Stomach smooth muscle (tissue), 2 donors: ENCODE measurements at regions not wholly inside any gene's neighbourhood (a gene's known extent, or its start where the extent isn't known, plus 50 kb on each side); places are given as distances from the start of the nearest gene placed in this dataset.

Experiments used
- H3K27ac ChIP-seq: one replicate; pipeline ENCODE4 v1.7.0; 2013; ENCODE audit warnings: mild to moderate bottlenecking, low read length, inconsistent platforms
- H3K27me3 ChIP-seq, 2 donors: one replicate each; pipeline ENCODE4 v1.7.0; 2013; ENCODE audit warnings: low read length in 2 of 2; ENCODE audit not compliant: insufficient read depth in 2 of 2, control insufficient read depth in 1 of 2
- H3K36me3 ChIP-seq, 2 donors: one replicate each; pipeline ENCODE4 v1.7.0; 2013; ENCODE audit warnings: low read length in 2 of 2; ENCODE audit not compliant: control insufficient read depth in 2 of 2, insufficient read depth in 2 of 2
- H3K4me1 ChIP-seq: one replicate; pipeline ENCODE4 v1.7.0; 2013; ENCODE audit warnings: low read length; ENCODE audit not compliant: control insufficient read depth, insufficient read depth
- H3K4me3 ChIP-seq, 2 donors: one replicate each; pipeline ENCODE4 v1.7.0; 2013; ENCODE audit warnings: low read length in 2 of 2
- H3K9ac ChIP-seq, 2 donors: one replicate each; pipeline ENCODE4 v1.7.0; 2013; ENCODE audit warnings: low read length in 2 of 2, mild to moderate bottlenecking in 1 of 2
- H3K9me3 ChIP-seq, 2 donors: one replicate each; pipeline ENCODE4 v1.7.0; 2013; ENCODE audit warnings: low read length in 2 of 2; ENCODE audit not compliant: control insufficient read depth in 2 of 2
- donor health status: healthy.
- donor health status: Pancreatic carcinoma.

- H3K27me3 ChIP-seq: no peaks in the 10 kb centered on the region
- no peak overlapping the region for H3K4me3 ChIP-seq
- H3K9me3 ChIP-seq: no peaks in the 10 kb centered on the region
- H3K36me3 ChIP-seq: no peaks in the 10 kb centered on the region
- H3K4me1 ChIP-seq: no peaks in the 10 kb centered on the region
- H3K27ac ChIP-seq: no peak overlapping the region
- no peak overlapping the region for H3K9ac ChIP-seq
Observed at GRCh38 chr4:137994853-137995252, 247.3 kb downstream of the SLC7A11 start.

GRCh38 chr4:137993232-137993631 is 248.9 kb downstream of the SLC7A11 start:
- Histone ChIP-seq H3K4me3 (no peak overlapping the region), H3K36me3 (no peaks in the 10 kb centered on the region), H3K4me1 (no peaks in the 10 kb centered on the region), H3K27me3 (no peaks in the 10 kb centered on the region), H3K9ac (no peak overlapping the region), H3K9me3 (no peaks in the 10 kb centered on the region), H3K27ac (no peak overlapping the region)

GRCh38 chr4:137981277-137981676 is 260.9 kb downstream of the SLC7A11 start:
- no peak overlapping the region for H3K4me3 ChIP-seq

GRCh38 chr4:137980641-137981040 is 261.5 kb downstream of the SLC7A11 start:
- H3K9ac ChIP-seq: no peak overlapping the region
- H3K27ac ChIP-seq: no peak overlapping the region
- no peaks in the 10 kb centered on the region for H3K27me3 ChIP-seq
- H3K36me3 ChIP-seq: no peaks in the 10 kb centered on the region
- H3K4me3 ChIP-seq: no peak overlapping the region
- no peaks in the 10 kb centered on the region for H3K4me1 ChIP-seq
- H3K9me3 ChIP-seq: no peaks in the 10 kb centered on the region

More at GRCh38 chr4:137981277-137981676, 260.9 kb downstream of the SLC7A11 start:
- H3K36me3 ChIP-seq: no peaks in the 10 kb centered on the region
- H3K4me1 ChIP-seq: no peaks in the 10 kb centered on the region
- no peaks in the 10 kb centered on the region for H3K27me3 ChIP-seq
- H3K27ac ChIP-seq: no peak overlapping the region
- no peak overlapping the region for H3K9ac ChIP-seq
- H3K9me3 ChIP-seq: no peaks in the 10 kb centered on the region

- Histone ChIP-seq H3K9me3 (no peaks in the 10 kb centered on the region), H3K36me3 (no peaks in the 10 kb centered on the region), H3K27me3 (no peaks in the 10 kb centered on the region), H3K4me1 (no peaks in the 10 kb centered on the region), H3K4me3 (no peak overlapping the region), H3K27ac (no peak overlapping the region), H3K9ac (no peak overlapping the region)
Observed at GRCh38 chr4:137979938-137980337, 262.2 kb downstream of the SLC7A11 start.

GRCh38 chr4:137968956-137969678 is 273.0 kb downstream of the SLC7A11 start:
- no peak overlapping the region for H3K4me3 ChIP-seq
- no peaks in the 10 kb centered on the region for H3K4me1 ChIP-seq
- H3K9ac ChIP-seq: no peak overlapping the region
- no peaks in the 10 kb centered on the region for H3K36me3 ChIP-seq
- no peaks in the 10 kb centered on the region for H3K9me3 ChIP-seq
- no peaks in the 10 kb centered on the region for H3K27me3 ChIP-seq
- H3K27ac ChIP-seq: no peak overlapping the region

- no peaks in the 10 kb centered on the region for H3K4me1 ChIP-seq
- no peaks in the 10 kb centered on the region for H3K36me3 ChIP-seq
- no peaks in the 10 kb centered on the region for H3K9me3 ChIP-seq
- H3K4me3 ChIP-seq: no peak overlapping the region
- no peak overlapping the region for H3K9ac ChIP-seq
- H3K27ac ChIP-seq: no peak overlapping the region
- no peaks in the 10 kb centered on the region for H3K27me3 ChIP-seq
Observed at GRCh38 chr4:137967480-137968190, 274.5 kb downstream of the SLC7A11 start.

- H3K4me3 ChIP-seq: no peak overlapping the region
- no peaks in the 10 kb centered on the region for H3K4me1 ChIP-seq
- no peaks in the 10 kb centered on the region for H3K9me3 ChIP-seq
- H3K36me3 ChIP-seq: no peaks in the 10 kb centered on the region
- H3K27ac ChIP-seq: no peak overlapping the region
- no peaks in the 10 kb centered on the region for H3K27me3 ChIP-seq
- no peak overlapping the region for H3K9ac ChIP-seq
Observed at GRCh38 chr4:137966504-137966903, 275.6 kb downstream of the SLC7A11 start.

GRCh38 chr4:137961051-137961438 is 281.1 kb downstream of the SLC7A11 start:
- Histone ChIP-seq H3K4me1 (no peaks in the 10 kb centered on the region), H3K27ac (no peak overlapping the region), H3K9me3 (no peaks in the 10 kb centered on the region), H3K36me3 (no peaks in the 10 kb centered on the region), H3K4me3 (no peak overlapping the region), H3K9ac (no peak overlapping the region), H3K27me3 (no peaks in the 10 kb centered on the region)

GRCh38 chr4:137960371-137961050 is 281.6 kb downstream of the SLC7A11 start:
- no peaks in the 10 kb centered on the region for H3K9me3 ChIP-seq
- no peaks in the 10 kb centered on the region for H3K27me3 ChIP-seq
- H3K36me3 ChIP-seq: no peaks in the 10 kb centered on the region

More at GRCh38 chr4:137960371-137961050, 281.6 kb downstream of the SLC7A11 start:
- Histone ChIP-seq H3K9ac (no peak overlapping the region), H3K4me3 (no peak overlapping the region), H3K4me1 (no peaks in the 10 kb centered on the region), H3K27ac (no peak overlapping the region)
